RWPE2 (cell line): ENCODE measurements at regions not wholly inside any gene's neighbourhood (a gene's known extent, or its start where the extent isn't known, plus 50 kb on each side); places are given as distances from the start of the nearest gene placed in this dataset.
"Not testable (repeated sequence)": the region's sequence is repeated elsewhere in the genome, so short reads cannot be mapped to it uniquely, and the experiment has no call there.

Experiments used
- ATAC-seq: fragments of 200-7000 bp; cut with Tn5 transposase; 3 replicates; pipeline ENCODE4 v1.9.1; 2021; ENCODE audit warnings: low read depth
- DNase-seq: peaks from one replicate; pipeline ENCODE4 v3.0.0-alpha.2; 2020; ENCODE audit warnings: low spot score
- H3K27ac ChIP-seq: fragments of 450-650 bp; 2 replicates; pipeline ENCODE4 v1.5.1; 2017; ENCODE audit warnings: mild to moderate bottlenecking; ENCODE audit not compliant: poor library complexity, severe bottlenecking
- H3K27me3 ChIP-seq: fragments of 250-450 bp; sonication (Bioruptor Pico); 2 replicates; pipeline ENCODE4 v1.5.1; 2021; ENCODE audit warnings: mild to moderate bottlenecking, moderate library complexity; ENCODE audit not compliant: insufficient read depth, poor library complexity, severe bottlenecking
- H3K36me3 ChIP-seq: fragments of 250-450 bp; sonication (Bioruptor Pico); 2 replicates; pipeline ENCODE4 v1.5.1; 2020; ENCODE audit warnings: low read depth, mild to moderate bottlenecking, moderate library complexity
- H3K4me1 ChIP-seq: fragments of 250-450 bp; sonication (Bioruptor Pico); 2 replicates; pipeline ENCODE4 v1.5.1; 2021; ENCODE audit warnings: mild to moderate bottlenecking, moderate library complexity; ENCODE audit not compliant: insufficient read depth, poor library complexity, severe bottlenecking
- H3K4me3 ChIP-seq: fragments of 250-450 bp; sonication (Bioruptor Pico); 2 replicates; pipeline ENCODE4 v1.5.1; 2021; ENCODE audit warnings: mild to moderate bottlenecking, moderate library complexity; ENCODE audit not compliant: severe bottlenecking
- H3K9me3 ChIP-seq: fragments of 250-450 bp; sonication (Bioruptor Pico); 2 replicates; pipeline ENCODE4 v1.5.1; 2021; ENCODE audit warnings: mild to moderate bottlenecking, moderate library complexity; ENCODE audit not compliant: severe bottlenecking
- CTCF ChIP-seq: fragments of 450-650 bp; IDR thresholded peaks from one replicate; pipeline ENCODE4 v1.5.1; 2017; ENCODE audit warnings: mild to moderate bottlenecking, moderate library complexity; ENCODE audit not compliant: poor library complexity, severe bottlenecking

DNA sequence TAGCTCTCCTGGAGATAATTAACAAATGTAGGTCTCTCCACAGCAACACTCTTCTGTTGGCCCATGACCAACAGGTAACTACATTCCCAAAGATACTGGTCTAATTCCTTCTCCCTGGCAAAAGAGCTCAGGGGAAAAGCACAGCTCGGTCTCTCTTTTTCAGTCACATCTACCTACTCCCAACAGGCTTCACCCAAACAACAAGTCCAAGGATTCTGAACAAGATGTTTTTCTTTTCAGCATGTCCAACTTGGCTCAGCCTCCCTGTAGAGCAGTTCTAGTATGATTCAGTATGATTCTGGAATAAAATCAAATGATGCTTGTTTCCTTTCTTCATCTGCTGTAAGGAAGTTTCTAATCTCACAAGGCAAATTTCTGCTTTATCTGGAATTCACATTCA, 1704.8 kb upstream of the PIK3C3 start:
- H3K27ac ChIP-seq, result no peak overlapping the region
- no peaks in the 10 kb centered on the region for H3K9me3 ChIP-seq
- H3K4me1 ChIP-seq, result no peaks in the 10 kb centered on the region
- no peak for TF ChIP-seq CTCF
- H3K27me3 ChIP-seq, result no peaks in the 10 kb centered on the region
- ATAC-seq (no peak), DNase-seq (no peak)
- no peak overlapping the region for H3K4me3 ChIP-seq
- no peaks in the 10 kb centered on the region for H3K36me3 ChIP-seq

DNA sequence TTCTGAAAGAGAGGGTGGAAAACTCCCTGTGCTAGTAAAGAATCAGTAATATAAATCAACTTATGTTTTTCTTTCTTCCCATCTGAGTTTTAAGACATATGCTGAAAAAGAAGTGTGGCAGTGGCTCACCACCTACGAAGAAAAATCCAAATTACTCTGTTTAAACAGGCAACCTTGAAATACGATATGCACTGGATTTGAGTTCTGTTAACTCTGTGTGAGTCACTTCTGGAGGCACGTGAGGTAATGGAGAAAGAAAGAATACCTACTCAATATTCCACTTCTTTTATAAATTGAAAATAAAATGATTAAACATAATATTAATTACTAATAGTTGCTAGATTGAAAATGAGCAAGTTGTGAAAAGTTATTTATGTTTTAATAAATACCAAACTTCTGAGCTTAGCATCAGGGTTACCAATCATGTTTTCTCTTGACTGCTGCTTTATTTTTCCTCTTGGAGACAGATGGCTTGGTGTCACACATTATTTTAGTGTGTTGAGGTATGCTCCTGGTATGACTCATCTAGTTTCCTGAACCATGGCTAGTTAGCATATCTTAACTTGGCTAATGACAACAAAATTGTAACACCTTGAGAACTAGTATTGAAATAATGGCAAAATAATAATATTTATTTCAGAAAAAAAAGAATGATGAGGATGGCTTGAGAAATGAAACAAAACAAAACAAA, 1705.5 kb upstream of the PIK3C3 start:
- Histone ChIP-seq H3K4me3 (no peak overlapping the region), H3K4me1 (no peaks in the 10 kb centered on the region), H3K36me3 (no peaks in the 10 kb centered on the region), H3K9me3 (no peaks in the 10 kb centered on the region), H3K27me3 (no peaks in the 10 kb centered on the region), H3K27ac (no peak overlapping the region)
- 0 out of 3 replicates have a peak, but pooled peaks have one; percentile 54 for ATAC-seq
- TF ChIP-seq CTCF, result no peak
- no peak for DNase-seq

GRCh38 chr18:40245612-40246011, 1709.4 kb upstream of the PIK3C3 start:
- H3K9me3 ChIP-seq, H3K36me3 ChIP-seq, DNase-seq, H3K27ac ChIP-seq, H3K4me3 ChIP-seq, H3K4me1 ChIP-seq, ATAC-seq, H3K27me3 ChIP-seq: not testable (repeated sequence)

DNA sequence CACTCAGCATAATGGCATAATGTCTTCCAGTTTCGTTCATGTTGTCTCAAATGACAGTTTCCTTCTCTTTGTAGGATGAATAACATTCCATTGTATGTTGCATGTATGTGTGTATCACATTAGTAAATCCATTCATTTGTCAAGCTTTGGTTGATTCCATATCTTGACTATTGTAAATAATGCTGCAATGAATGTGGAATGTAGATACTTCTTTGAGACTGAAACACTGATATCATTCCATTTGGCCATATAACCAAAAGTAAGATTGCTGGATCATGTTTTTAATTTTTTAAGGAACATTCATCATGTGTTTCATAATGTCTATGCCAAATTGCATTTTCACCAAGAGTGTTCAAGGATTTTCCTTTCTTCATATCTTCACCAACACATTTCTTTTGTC, 1711.4 kb upstream of the PIK3C3 start:
- DNase-seq (no peak), ATAC-seq (no peak)
- Histone ChIP-seq H3K27ac (no peak overlapping the region), H3K4me1 (no peaks in the 10 kb centered on the region), H3K27me3 (no peaks in the 10 kb centered on the region), H3K9me3 (no peaks in the 10 kb centered on the region), H3K4me3 (no peak overlapping the region), H3K36me3 (no peaks in the 10 kb centered on the region)
- no peak for TF ChIP-seq CTCF

GRCh38 chr18:40235836-40236235, 1719.2 kb upstream of the PIK3C3 start:
- H3K4me1 ChIP-seq, result no peaks in the 10 kb centered on the region
- DNase-seq (no peak), ATAC-seq (no peak)
- no peaks in the 10 kb centered on the region for H3K36me3 ChIP-seq
- TF ChIP-seq CTCF, result no peak
- H3K4me3 ChIP-seq, result no peak overlapping the region
- H3K27ac ChIP-seq, result no peak overlapping the region
- no peaks in the 10 kb centered on the region for H3K9me3 ChIP-seq
- no peaks in the 10 kb centered on the region for H3K27me3 ChIP-seq
